ENCODE measurements at regions not wholly inside any gene's neighbourhood (a gene's known extent, or its start where the extent isn't known, plus 50 kb on each side); places are given as distances from the start of the nearest gene placed in this dataset.
"Not testable (repeated sequence)": the region's sequence is repeated elsewhere in the genome, so short reads cannot be mapped to it uniquely, and the experiment has no call there.

GRCh38 chr2:91498065-91498449 lies 2806.6 kb downstream of the RPIA start:
- DNase-seq: not testable (repeated sequence)

DNA sequence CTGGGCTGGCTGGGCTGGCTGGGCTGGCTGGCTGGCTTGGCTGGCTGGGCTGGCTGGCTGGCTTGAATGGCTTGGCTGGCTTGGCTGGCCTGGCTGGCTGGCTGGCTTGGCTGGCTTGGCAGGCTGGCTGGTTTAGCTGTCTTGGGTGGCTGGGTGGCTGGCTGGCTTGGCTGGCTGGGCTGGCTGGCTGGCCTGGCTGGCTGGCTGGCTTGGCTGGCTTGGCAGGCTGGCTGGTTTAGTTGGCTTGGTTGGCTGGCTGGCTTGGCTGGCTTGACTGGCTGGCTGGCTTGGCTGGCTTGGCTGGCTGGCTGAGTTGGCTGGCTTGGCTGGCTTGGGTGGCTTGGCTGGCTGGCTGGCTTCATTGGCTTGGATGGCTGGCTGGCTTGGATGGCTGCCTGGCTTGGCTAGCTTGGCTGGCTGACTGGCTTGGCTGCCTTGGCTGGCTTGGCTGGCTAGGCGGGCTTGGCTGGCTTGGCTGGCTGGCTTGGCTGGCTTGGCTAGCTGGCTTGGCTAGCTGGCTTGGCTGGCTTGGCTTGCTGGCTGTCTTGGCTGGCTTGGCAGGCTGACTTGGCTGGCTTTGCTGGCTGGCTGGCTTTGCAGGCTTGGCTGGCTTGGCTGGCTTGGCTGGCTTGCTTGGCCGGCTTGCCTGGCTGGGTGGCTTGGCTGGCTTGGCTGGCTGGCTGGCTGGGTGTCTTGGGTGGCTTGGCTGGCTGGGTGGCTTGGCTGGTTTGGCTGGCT lies 2807.2 kb downstream of the RPIA start:
- DNase-seq: not testable (repeated sequence)

- DNase-seq: not testable (repeated sequence)
These were observed 2808.1 kb downstream of the RPIA start for GRCh38 chr2:91499431-91500050.

DNA sequence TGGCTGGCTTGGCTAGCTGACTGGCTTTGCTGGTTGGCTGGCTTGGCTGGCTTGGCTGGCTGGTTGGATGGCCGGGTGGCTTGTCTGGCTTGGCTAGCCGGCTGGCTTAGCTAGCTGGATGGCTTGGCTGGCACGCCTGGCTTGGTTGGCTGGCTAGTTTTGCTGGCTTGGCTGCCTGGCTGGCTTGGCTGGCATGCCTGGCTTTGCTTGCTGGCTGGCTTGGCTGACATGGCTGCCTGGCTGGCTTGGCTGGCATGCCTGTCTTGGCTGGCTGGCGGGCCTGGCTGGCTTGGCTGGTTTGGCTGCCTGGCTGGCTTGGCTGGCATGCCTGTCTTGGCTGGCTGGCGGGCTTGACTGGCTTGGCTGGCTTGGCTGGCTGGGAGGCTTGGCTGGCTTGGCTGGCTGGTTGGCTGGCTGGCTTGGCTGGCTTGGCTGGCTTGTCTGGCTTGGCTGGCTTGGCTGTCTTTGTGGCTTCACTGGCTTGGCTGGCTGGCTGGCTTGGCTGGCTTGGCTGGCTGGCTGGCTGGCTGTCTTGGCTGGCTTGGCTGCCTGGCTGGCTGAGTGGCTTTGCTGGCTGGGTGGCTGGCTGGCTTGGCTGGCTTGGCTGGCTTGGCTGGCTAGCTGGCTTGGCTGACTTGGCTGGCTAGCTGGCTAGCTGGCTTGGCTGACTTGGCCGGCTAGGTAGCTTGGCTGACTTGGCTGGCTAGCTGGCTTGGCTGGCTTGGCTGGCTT lies 2808.9 kb downstream of the RPIA start:
- DNase-seq: not testable (repeated sequence)

GRCh38 chr2:91500978-91501310 lies 2809.5 kb downstream of the RPIA start:
- DNase-seq: not testable (repeated sequence)

GRCh38 chr2:91501481-91502080 lies 2810.1 kb downstream of the RPIA start:
- not testable (repeated sequence) for DNase-seq

- not testable (repeated sequence) for DNase-seq
These were observed 2812.1 kb downstream of the RPIA start for GRCh38 chr2:91503572-91503958.

DNA sequence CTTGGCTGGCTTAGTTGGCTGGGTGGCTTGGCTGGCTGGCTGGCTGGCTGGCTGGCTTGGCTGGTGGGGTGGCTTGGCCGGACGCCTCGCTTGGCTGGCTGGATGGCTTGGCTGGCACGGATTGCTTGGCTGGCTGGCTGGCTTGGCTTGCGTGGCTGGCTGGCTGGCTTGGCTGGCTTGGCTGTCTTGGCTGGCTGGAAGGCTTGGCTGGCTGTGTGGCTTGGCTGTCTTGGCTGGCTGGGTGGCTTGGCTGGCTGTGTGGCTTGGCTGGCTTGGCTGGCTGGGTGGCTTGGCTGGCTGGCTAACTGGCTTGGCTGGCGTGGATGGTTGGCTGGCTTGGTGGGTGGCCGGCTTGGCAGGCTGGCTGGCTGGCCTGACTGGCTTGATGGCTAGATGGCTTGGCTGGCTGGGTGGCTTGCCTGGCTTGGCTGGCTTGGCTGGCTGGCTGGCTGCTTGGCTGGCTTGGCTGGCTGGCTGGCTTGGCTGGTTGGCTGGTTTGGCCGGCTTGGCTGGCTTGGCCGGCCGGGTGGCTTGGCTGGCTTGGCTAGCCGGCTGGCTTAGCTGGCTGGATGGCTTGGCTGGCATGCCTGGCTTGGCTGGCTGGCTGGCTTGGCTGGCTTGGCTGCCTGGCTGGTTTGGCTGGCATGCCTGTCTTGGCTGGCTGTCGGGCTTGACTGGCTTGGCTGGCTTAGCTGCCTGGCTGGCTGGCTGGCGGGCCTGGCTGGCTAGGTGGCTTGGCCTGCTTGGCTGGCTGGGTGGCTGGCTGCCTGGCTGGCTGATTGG lies 2812.7 kb downstream of the RPIA start:
- DNase-seq: not testable (repeated sequence)

DNA sequence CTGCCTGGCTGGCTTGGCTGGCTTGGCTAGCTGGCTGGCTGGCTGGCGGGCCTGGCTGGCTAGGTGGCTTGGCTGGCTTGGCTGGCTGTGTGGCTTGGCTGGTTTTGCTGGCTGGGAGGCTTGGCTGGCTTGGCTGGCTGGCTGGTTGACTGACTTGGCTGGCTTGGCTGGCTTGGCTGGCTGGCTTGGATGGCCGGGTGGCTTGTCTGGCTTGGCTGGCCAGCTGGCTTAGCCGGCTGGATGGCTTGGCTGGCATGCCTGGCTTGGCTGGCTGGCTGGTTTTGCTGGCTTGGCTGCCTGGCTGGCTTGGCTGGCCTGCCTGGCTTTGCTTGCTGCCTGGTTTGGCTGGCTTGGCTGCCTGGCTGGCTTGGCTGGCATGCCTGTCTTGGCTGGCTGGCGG lies 2817.3 kb downstream of the RPIA start:
- not testable (repeated sequence) for DNase-seq

DNA sequence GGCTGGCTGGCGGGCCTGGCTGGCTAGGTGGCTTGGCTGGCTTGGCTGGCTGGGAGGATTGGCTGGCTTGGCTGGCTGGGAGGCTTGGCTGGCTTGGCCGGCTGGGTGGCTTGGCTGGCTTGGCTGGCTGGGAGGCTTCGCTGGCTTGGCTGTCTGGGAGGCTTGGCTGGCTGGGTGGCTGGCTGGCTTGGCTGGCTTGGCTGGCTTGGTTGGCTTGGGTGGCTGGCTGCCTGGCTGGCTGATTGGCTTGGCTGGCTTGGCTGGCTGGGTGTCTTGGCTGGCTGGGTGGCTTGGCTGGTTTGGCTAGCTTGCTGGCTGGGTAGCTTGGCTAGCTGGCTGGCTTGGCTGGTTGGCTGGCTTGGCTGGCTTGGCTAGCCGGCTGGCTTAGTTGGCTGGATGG lies 2817.8 kb downstream of the RPIA start:
- DNase-seq: not testable (repeated sequence)

GRCh38 chr2:91511166-91511565 lies 2819.7 kb downstream of the RPIA start:
- not testable (repeated sequence) for DNase-seq

DNA sequence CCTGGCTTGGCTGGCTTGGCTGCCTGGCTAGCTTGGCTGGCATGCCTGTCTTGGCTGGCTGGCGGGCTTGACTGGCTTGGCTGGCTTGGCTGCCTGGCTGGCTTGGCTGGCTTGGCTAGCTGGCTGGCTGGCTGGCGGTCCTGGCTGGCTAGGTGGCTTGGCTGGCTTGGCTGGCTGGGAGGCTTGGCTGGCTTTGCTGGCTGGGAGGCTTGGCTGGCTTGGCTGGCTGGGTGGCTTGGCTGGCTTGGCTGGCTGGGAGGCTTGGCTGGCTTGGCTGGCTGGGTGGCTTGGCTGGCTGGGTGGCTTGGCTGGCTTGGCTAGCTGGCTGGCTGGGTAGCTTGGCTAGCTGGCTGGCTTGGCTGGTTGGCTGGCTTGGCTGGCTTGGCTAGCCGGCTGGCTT lies 2824.5 kb downstream of the RPIA start:
- not testable (repeated sequence) for DNase-seq

GRCh38 chr2:91516669-91517068 lies 2825.2 kb downstream of the RPIA start:
- not testable (repeated sequence) for DNase-seq

DNA sequence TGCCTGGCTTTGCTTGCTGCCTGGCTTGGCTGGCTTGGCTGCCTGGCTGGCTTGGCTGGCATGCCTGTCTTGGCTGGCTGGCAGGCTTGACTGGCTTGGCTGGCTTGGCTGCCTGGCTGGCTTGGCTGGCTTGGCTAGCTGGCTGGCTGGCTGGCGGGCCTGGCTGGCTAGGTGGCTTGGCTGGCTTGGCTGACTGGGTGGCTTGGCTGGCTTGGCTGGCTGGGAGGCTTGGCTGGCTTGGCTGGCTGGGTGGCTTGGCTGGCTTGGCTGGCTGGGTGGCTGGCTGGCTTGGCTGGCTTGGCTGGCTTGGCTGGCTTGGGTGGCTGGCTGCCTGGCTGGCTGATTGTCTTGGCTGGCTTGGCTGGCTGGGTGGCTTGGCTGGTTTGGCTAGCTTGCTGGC lies 2826.4 kb downstream of the RPIA start:
- DNase-seq: not testable (repeated sequence)

- DNase-seq: not testable (repeated sequence)
These were observed 2827.0 kb downstream of the RPIA start for GRCh38 chr2:91518361-91518981.

DNA sequence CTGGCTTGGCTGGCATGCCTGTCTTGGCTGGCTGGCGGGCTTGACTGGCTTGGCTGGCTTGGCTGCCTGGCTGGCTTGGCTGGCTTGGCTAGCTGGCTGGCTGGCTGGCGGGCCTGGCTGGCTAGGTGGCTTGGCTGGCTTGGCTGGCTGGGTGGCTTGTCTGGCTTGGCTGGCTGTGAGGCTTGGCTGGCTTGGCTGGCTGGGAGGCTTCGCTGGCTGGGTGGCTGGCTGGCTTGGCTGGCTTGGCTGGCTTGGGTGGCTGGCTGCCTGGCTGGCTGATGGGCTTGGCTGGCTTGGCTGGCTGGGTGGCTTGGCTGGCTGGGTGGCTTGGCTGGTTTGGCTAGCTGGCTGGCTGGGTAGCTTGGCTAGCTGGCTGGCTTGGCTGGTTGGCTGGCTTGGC lies 2827.9 kb downstream of the RPIA start:
- DNase-seq: not testable (repeated sequence)

DNA sequence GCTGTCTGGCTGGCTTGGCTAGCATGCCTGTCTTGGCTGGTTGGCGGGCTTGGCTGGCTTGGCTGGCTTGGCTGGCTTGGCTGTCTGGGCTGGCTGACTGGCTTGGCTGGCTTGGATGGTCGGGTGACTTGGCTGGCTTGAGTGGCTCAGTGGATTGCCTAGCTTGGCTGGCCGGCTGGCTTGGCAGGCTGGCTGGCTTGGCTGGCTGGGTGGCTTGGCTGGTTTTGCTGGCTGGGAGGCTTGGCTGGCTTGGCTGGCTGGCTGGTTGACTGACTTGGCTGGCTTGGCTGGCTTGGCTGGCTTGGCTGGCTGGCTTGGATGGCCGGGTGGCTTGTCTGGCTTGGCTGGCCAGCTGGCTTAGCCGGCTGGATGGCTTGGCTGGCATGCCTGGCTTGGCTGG lies 2828.4 kb downstream of the RPIA start:
- not testable (repeated sequence) for DNase-seq

- not testable (repeated sequence) for DNase-seq
These were observed 2829.1 kb downstream of the RPIA start for GRCh38 chr2:91520523-91520922.

DNA sequence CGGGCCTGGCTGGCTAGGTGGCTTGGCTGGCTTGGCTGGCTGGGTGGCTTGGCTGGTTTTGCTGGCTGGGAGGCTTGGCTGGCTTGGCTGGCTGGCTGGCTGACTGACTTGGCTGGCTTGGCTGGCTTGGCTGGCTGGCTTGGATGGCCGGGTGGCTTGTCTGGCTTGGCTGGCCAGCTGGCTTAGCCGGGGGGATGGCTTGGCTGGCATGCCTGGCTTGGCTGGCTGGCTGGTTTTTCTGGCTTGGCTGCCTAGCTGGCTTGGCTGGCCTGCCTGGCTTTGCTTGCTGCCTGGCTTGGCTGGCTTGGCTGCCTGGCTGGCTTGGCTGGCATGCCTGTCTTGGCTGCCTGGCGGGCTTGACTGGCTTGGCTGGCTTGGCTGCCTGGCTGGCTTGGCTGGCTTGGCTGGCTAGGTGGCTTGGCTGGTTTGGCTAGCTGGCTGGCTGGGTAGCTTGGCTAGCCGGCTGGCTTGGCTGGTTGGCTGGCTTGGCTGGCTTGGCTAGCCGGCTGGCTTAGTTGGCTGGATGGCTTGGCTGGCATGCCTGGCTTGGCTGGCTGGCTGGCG lies 2829.6 kb downstream of the RPIA start:
- not testable (repeated sequence) for DNase-seq

GRCh38 chr2:91521944-91522343 lies 2830.5 kb downstream of the RPIA start:
- DNase-seq: not testable (repeated sequence)

DNA sequence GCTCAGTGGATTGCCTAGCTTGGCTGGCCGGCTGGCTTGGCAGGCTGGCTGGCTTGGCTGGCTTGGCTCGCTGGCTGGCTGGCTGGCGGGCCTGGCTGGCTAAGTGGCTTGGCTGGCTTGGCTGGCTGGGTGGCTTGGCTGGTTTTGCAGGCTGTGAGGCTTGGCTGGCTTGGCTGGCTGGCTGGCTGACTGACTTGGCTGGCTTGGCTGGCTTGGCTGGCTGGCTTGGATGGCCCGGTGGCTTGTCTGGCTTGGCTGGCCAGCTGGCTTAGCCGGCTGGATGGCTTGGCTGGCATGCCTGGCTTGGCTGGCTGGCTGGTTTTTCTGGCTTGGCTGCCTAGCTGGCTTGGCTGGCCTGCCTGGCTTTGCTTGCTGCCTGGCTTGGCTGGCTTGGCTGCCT lies 2831.4 kb downstream of the RPIA start:
- not testable (repeated sequence) for DNase-seq

GRCh38 chr2:91523751-91524150 lies 2832.3 kb downstream of the RPIA start:
- not testable (repeated sequence) for DNase-seq
